ENCODE measurements at regions not wholly inside any gene's neighbourhood (a gene's known extent, or its start where the extent isn't known, plus 50 kb on each side); places are given as distances from the start of the nearest gene placed in this dataset.

DNA sequence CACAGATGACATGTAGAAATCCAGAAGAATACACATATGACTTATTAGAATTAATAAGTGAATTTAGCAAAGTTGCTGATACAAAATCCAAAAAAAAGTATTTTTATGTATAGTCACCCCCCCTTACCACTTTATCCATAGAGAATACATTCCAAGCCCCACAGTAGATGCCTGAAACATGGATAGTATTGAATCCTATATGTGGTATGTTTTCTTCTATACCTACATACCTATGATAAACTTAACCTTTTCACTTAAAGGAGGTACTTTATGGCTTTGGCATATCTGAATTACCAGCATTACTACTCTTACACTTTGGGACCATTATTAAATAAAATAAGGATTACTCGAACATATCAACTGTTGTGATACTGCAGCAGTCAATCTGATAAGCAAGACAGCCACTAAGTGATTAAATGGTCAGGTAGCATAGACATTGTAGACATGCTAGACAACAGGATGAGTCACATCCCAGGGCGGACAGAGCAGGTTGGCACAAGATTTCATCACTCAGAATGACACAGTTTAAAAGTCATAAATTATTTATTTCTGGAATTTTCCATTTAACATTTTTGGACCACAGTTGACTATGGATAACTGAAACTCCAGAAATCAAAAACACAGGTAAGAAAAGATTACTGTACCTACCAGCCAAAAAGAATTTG is 208.2 kb upstream of the CHAC2 start:
- TF ChIP-seq, protein P1, sequence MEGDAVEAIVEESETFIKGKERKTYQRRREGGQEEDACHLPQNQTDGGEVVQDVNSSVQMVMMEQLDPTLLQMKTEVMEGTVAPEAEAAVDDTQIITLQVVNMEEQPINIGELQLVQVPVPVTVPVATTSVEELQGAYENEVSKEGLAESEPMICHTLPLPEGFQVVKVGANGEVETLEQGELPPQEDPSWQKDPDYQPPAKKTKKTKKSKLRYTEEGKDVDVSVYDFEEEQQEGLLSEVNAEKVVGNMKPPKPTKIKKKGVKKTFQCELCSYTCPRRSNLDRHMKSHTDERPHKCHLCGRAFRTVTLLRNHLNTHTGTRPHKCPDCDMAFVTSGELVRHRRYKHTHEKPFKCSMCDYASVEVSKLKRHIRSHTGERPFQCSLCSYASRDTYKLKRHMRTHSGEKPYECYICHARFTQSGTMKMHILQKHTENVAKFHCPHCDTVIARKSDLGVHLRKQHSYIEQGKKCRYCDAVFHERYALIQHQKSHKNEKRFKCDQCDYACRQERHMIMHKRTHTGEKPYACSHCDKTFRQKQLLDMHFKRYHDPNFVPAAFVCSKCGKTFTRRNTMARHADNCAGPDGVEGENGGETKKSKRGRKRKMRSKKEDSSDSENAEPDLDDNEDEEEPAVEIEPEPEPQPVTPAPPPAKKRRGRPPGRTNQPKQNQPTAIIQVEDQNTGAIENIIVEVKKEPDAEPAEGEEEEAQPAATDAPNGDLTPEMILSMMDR (IDR thresholded peaks at IDR 0.05 in 4 of 5, conservative IDR thresholded peaks at IDR 0.05 in 1 of 5), result no peak
- TF ChIP-seq POLR2A (IDR thresholded peaks at IDR 0.05), result no peak

Measured in gastrocnemius medialis (tissue), 4 donors.